Fibroblast of lung (primary cell): ENCODE measurements at regions not wholly inside any gene's neighbourhood (a gene's known extent, or its start where the extent isn't known, plus 50 kb on each side); places are given as distances from the start of the nearest gene placed in this dataset.

ENCODE experiments used
- CTCF ChIP-seq, 2 donors: IDR thresholded peaks in 1 of 2; conservative IDR thresholded peaks in 1 of 2; 1 replicate in 1 of 2; 2 replicates in 1 of 2; pipeline ENCODE4 v1.5.1; 2011 to 2012; ENCODE audit warnings: low read length in 2 of 2, control low read depth in 1 of 2, inconsistent platforms in 1 of 2, low read depth in 1 of 2, mild to moderate bottlenecking in 1 of 2
- EZH2 ChIP-seq: IDR thresholded peaks from 2 replicates; pipeline ENCODE4 v1.5.1; 2012; ENCODE audit warnings: low read length, control low read depth, mild to moderate bottlenecking; ENCODE audit errors: missing control alignments

GRCh38 chr1:80066060-80066459 lies 1059.5 kb upstream of the ADGRL4 start:
- no peak for TF ChIP-seq CTCF (conservative IDR thresholded peaks at IDR 0.05 in 1 of 2, IDR thresholded peaks at IDR 0.05 in 1 of 2; ENCODE audit: low read depth in 1 of 2, low read length in 2 of 2)
- no peak for TF ChIP-seq EZH2
